UCSD-AML1 (cell line): ENCODE measurements at regions not wholly inside any gene's neighbourhood (a gene's known extent, or its start where the extent isn't known, plus 50 kb on each side); places are given as distances from the start of the nearest gene placed in this dataset.
"Not testable (repeated sequence)": the region's sequence is repeated elsewhere in the genome, so short reads cannot be mapped to it uniquely, and the experiment has no call there.

ENCODE experiments used
- DNase-seq: peaks from one replicate; lab custom pipeline; 2025; ENCODE audit not compliant: unreplicated experiment; lab: John Stamatoyannopoulos, UW

DNA sequence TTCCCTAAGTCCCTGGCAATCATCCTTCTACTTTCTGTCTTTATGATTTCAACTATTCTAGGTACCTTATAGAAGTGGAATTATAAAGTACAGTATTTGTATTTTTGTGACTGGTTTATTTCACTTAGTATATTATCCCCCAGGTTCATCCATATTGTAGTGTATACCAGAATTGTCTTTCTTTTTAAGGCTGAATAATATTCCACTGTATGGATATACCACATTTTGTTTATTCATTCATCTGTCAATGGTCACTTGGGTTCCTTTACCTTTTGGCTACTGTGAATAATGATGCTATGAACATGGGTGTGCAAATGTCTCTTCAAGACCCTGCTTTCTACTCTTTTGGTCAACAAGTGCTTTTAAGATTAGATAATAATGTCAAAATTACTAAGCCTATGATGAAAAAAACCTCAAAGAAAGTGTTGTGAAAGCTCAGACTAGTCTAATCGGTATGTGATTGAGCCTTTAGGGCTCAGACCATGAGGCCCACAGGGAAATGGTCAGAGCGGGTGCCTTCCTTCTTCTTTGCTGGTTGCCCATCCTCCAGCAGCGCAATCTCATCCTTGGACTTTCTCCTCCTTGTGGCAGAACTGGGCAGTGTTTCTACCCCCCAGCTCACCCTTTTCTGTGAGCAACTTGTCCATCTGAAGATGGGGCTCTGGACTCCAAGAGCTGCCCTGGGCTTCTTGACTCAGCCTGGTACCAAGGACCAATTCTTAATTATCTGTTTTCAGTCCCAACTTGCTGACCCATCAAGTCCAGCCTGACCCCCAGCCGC, 105.4 kb downstream of the TTC8 start:
- no peak for DNase-seq

DNA sequence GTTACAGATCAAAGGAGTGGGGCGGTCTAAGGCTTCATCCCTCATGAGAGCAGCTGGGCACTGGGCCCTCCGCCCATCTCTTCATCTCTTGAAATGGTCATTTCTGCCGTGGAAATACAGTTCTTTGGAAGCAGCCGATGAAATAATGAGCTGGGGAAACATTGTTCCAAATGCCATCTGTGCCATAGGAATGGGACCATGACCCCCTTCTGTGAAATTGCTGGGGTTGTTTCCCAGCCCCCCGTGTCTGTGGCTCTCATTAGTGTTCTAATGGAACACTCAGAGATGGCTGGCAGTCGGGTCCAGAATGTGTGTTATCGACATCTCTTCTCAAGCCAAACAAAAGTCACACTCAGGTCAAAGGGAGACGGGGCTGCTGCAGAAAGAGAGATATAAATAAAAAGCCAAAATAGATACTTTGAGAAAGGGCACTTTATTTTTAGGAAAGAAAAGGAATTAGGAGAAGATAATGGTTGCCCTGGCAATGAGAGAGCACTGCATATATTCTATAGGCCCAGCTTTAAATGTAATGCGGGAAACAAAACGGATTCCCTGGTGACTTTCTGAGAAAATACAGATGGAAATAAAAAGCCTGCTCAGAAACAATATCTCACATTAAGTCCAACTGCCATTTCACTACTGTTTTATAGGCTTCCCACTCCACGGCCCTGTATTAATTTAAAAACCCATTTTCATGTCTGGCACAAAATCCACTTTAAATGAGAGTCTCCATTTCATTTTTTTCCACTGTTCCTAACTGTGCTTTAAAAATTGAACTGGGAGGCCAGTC, 107.1 kb downstream of the TTC8 start:
- no peak for DNase-seq

GRCh38 chr14:88933191-88933590, 108.7 kb downstream of the TTC8 start:
- DNase-seq = no peak

DNA sequence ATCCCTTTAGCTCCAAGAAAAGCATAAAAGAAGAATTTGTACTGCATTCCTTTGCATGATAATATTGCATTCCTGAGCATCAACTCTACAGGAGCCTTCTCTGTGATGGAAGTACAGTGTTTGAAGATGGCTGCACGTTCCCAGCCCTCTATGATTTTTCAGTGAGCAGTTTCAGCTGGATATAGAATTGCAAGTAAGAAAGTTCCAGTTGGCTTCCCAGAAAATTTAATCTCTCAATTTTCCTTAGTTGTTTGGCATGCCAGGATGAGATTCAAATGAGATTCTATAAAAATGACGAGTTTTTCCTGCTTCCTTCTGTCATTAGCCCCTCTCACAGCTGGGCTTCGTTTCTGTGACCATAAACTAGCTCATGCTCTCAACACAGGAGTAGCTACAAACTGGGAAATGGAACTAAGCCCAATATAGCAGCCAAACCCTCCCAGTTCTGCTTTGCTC, 109.9 kb downstream of the TTC8 start:
- DNase-seq = no peak

DNA sequence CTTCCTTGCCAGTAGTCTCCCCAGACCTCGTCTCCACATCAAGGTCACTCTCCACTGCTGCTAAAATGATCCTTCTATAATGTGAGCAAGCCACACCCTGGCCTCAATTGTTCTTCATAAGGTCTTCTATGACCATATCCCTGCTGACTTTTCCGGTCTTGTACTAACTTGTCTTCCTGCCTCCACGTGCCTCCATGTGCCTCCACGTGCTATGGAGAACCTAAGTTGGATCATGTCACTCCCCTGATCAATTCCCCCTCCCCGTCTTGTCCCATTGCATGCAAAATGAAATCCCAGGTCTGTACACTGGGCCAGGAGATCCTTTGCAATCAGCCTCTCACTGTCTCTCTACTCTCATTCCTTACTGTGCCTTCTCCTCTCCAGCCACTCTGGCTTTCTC, 110.6 kb downstream of the TTC8 start:
- no peak for DNase-seq

DNA sequence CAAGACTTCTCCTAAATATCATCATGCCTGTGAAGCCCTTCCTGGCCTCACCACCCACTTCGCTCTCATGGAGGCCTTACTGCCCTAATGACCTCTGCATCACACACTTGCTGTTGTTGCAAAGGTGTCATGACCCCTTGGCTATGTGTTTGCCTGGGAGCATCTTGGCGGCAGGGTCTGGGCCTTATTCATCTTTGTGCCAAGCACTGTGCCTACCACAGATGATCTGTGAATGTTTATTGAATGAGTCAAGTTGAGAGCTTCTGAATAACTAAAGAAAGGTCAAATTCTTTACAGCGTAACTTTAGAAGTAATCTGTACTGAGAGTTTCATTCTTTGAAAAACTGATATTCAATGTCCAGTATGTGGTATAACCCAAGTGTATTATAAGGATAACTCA, 113.3 kb downstream of the TTC8 start:
- no peak for DNase-seq

DNA sequence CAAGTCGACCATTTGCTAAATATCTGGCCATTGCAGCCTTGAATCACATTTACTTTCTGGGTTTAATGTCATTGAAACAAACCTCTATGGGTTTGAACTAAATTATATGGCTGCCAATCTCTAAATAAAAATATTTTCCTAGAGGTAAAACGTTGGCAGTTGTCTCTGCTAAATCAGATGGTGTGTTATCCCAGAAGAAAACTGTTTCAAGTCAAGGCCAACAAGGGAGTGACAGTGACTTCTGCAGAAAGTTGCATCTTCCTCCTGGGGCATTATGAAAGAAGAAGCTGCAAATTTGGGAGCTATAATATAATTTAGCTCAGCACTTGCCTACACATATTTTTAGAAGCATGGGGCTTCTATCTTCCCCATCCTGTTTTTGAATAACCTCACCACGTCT, 116.2 kb downstream of the TTC8 start:
- DNase-seq = no peak

DNA sequence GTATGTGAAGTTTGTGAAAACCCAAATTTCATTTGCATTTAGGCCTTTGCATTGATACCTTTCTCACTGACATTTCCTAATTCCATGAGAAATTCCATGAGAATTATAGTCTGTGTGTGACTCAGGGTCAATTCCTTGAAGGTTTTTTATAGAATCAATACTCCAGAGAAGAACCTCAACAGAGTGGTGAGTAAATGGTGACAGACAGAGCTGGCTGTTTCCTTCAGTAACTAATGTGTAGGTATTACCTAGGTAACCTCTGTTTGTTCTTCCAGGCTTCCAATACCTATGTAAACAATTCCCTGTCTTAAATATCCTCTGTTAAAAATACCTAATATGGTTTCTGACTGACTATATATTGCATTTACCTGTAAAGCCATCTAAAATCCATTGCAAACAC, 117.0 kb downstream of the TTC8 start:
- no peak for DNase-seq

DNA sequence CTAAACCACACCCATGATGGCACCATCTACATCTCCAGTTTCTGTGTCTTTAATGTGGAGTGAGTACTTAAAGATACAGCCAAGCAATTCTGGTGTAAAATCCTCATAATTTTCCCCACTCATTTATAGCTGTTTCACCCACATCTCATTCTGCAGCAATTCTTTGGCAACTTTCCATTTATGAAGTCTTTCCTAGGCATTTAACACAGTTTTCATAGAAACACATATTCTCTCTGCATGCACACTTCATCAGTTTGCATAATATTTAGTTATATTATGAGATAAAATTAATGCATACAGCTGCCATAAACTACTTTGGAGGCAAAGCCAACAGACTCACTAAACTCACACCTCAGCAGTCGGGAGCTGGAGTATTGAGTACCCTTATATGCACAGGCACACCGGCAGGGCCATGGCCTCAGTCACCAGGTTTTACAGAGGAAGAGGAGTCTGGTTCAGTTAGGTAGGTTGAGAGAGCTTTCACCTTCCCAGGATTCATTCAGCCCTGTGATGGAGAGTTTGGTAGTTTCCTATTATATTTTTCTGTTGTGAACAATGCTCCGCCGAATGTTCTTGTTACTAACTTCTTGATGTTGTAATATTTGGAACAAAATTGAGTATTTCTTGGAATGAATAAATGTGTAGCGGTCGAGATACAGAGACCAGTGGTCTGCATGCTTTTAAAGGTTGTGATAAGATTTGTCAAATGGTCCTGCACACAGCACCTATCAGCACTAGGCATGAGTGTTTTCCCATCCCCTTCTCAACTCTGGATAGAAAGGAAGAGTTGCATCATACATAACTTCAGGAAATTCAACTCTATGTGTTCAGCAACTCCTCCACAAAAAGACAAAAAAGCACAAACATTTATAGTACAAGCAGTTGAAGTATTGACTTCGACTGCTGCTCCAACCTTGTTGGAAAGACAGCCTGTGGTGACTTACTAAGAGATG, 123.5 kb downstream of the TTC8 start:
- DNase-seq = no peak

DNA sequence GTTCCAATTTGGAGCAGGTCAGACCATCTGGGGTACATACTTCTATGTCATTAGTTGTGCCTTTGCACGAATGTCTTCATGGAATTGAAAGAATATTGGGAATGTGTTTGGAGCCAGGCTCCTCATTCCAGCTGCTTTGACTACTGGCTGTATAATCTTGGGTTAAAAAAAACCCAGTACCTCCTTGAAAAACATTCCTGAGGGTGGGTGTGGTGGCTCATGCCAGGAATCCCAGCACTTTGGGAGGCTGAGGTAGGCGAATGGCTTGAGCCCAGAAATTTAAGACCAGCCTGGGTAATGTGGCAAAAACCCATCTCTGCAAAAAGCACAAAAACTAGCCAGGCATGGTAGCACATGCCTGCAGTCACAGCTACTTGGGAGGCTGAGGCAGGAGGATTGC, 125.6 kb downstream of the TTC8 start:
- DNase-seq = no peak

- DNase-seq = no peak
These were observed 126.9 kb downstream of the TTC8 start for GRCh38 chr14:88951370-88951769.

DNA sequence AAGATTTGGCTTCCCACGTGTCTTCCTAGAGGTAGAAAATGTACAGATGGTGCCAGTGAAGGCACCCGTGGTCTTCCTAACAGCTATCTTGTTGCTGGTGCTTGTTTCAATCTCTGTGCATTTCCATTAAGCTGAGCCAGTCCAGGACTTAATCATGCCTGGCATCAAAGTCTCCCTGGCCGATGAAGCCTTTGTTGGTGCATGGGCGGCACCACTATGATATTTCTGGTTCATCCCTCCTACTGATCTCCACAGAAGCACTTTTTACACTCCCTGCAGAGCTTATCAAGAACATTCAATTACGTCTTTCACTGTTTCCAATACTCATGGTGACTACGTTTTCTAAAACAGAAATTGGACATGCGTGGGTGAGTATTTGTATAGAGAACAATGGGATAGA, 128.4 kb downstream of the TTC8 start:
- no peak for DNase-seq

DNA sequence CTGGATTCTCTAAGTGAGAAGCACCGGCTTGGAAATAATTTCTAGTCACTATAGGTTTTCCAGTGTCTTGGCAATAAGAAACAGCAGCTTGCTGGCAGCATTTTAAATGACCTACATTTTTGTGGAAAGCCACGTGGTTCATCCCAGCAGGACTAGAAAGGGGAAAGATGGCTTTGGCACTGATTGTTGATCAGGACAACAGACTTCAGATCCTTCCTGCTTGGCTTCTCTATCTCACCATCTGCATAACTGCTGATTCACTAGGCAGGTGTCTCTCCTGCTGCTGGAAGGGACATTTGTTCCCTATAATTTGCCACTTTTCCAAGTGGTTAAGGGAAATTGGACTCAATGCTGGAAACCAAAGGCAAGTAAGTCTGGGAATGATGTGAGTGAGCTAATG, 131.0 kb downstream of the TTC8 start:
- no peak for DNase-seq

GRCh38 chr14:88960496-88960895, 136.0 kb downstream of the TTC8 start:
- DNase-seq = no peak

GRCh38 chr14:88961214-88961613, 136.8 kb downstream of the TTC8 start:
- no peak for DNase-seq

DNA sequence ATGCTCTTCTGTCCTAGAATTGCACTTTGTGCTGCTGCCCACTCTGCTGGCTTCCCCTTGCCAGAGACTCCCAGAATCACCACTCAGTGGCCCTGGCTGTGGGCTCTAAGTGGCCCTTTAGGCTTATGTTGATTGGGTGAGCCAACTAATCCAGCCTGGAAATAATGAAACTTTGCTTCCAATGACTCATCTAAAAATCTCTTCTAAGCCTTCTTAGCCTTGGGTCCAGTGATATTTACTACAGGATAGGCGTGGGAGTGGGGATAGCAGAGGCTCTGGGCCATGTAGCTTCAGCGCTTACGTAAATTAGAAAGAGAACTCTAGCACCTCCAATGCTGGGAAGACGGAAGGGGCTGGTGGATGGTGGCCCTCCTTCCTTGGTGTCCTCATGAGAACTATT, 137.9 kb downstream of the TTC8 start:
- DNase-seq = no peak

DNA sequence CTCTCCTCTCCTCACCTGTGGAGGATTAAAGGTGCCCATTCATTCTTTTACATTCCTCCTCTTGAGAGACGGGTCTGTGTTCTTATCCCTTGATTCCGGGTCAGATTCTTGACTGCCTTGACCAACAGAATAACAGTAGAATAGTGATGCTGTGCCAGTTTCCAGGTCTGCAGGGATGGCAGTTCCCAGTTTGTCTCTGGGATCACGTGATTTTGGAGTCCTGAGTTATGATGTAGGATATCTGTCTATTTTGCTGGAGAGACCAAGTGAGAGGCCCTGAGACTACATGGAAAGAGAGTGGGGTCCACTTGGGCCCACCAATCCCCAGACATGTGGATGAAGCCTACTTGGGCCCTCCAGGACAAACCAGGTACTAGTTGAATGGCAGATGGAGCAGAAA, 142.8 kb downstream of the TTC8 start:
- no peak for DNase-seq

DNA sequence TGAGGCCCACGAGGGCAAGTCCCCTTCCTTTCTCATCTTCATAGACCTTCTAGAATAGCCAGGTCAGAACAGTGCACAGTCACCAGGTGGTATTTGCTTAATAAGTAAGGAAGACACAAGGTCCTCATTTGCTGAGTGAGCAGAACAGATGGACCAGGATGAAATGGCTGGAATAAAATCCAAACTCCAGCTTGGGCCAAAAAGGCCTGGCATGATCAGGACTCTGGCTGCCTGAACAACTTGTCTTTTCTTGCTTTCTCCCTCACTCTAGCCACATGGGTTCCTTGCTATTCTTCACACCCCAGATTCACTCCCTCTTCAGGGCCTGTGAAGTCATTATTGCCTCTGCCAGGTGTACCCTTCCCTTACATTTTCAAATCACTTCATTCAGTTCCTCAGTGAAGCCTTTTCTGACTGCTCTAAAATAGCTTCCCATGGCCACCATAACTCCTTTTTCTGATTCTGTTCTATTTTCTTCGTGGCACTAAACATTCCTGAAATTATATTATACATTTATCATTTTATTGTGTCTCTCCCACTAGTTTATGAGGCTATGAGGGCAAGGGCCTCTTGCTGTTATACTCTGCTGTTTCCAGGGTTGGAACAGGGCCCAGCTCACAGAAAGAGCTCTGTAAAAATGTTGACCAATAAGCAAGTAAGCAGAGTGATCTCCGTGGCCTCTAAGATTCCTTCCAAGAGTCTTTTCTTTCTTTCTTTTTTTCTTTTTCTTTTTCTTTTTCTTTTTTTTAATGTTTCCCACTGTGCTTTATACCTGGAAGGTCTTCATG, 150.8 kb downstream of the TTC8 start:
- no peak for DNase-seq

DNA sequence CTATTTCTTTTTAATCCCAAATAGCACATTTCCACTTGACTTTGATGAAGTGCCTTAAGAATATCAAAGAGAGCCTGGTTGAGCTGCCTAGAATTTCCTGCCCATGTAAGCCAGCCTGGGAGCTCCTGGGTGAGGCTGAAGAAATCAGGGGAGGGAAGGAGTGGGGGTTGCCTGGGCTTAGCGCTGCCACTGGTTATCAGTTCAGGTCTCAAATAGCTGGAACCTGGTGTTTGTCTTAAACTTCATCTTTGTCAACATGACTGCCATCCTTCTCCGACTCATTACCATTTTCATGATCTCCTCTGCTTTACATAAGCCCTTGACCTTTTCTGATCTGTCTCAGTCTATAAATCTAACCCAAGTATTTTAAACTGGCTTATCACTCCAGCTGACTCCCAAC, 151.5 kb downstream of the TTC8 start:
- no peak for DNase-seq

DNA sequence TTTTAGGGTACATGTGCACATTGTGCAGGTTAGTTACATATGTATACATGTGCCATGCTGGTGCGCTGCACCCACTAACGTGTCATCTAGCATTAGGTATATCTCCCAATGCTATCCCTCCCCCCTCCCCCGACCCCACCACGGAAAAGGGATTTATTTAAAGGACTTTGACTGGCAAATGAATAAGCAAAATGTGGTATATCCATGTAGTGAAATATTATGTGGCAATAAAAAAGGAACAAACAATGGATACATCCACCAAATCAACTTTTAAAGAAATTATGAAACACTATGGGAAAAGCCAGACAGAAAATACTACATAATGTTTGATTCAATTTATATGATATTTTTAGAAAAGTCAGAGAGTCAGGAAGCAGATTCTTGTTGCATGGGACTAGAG, 156.5 kb downstream of the TTC8 start:
- DNase-seq = not testable (repeated sequence)

DNA sequence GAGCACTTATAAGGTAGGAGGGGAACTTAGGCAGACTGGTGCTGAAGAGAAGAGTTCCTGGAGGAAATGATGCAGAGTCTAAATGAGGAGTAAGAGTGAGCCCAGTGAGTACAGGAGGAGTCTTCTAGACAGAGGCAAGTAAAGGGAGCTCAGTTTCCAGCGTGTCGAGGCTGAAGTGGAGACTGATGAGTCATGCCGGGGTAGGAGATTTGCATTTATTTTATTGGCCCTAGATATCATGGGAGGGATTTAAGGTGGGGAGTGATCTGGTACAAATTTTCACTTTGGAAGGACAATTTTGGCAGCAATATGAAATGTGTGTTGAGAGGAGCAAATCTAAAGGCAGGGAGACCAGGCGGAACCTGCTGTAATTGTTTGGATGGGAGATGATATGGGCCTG, 157.5 kb downstream of the TTC8 start:
- no peak for DNase-seq
